ENCODE measurements at regions not wholly inside any gene's neighbourhood (a gene's known extent, or its start where the extent isn't known, plus 50 kb on each side); places are given as distances from the start of the nearest gene placed in this dataset.

- Histone ChIP-seq H3K4me2 (ENCODE audit: unreplicated experiment) (no peak overlapping the region), H3K9ac (no peak overlapping the region), H3K27me3 (replicated peaks; ENCODE audit: insufficient read depth) (no peaks in the 10 kb centered on the region), H3K79me2 (ENCODE audit: insufficient read depth) (no peaks in the 10 kb centered on the region), H3K4me3 (no peak overlapping the region), H4K20me1 (ENCODE audit: insufficient read depth) (no peaks in the 10 kb centered on the region), H3K9me3 (ENCODE audit: low read depth) (no peaks in the 10 kb centered on the region), H3K27ac (no peak overlapping the region), H3F3A (ENCODE audit: insufficient read depth) (no peaks in the 10 kb centered on the region), H2AFZ (no peak overlapping the region), H3K9me2 (ENCODE audit: insufficient read depth) (no peaks in the 10 kb centered on the region), H3K36me3 (ENCODE audit: low read depth) (no peaks in the 10 kb centered on the region), H3K4me1 (ENCODE audit: insufficient read depth) (no peaks in the 10 kb centered on the region)
- in situ Hi-C loops (cut with MboI), result no loop called here
- WGBS, 2 experiments (ENCODE audit: low coverage in 1 of 2, low lambda C conversion rate in 2 of 2, missing lambda C conversion rate in 2 of 2), result 37 to 43% methylated on average over 4 of the region's 4 CpGs
- no peak for DNase-seq
- TF ChIP-seq EZH2 (IDR thresholded peaks at IDR 0.05; ENCODE audit: insufficient read depth, poor library complexity, severe bottlenecking), result no peak
- TF ChIP-seq EZH2phosphoT487 (IDR thresholded peaks at IDR 0.05; ENCODE audit: insufficient read depth, low read depth), result no peak
These were observed 70.7 kb upstream of the ESRRG start for GRCh38 chr1:216793973-216794372.

DNA sequence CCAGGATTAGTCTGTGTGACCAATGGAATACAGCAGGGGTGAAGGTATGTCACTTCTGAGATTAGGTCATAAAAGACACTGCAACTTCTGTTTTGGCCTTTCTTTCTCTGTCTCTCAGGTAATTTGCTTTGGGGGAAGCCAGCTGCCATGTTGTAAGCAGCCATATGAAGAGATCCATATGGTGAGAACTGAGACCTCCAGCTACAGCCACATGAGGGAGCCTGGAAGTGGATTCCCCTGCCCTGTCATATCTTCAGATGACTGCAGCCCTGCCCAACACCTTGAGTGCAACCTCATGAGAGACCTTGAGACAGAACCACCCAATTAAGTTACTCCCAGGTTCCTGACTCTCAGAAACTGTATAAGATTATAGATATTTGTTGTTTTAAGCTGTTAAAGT is 70.1 kb upstream of the ESRRG start:
- no peaks in the 10 kb centered on the region for H3F3A ChIP-seq (ENCODE audit: insufficient read depth)
- in situ Hi-C loops (cut with MboI), result no loop called here
- TF ChIP-seq EZH2 (IDR thresholded peaks at IDR 0.05; ENCODE audit: insufficient read depth, poor library complexity, severe bottlenecking) (no peak), EZH2phosphoT487 (IDR thresholded peaks at IDR 0.05; ENCODE audit: insufficient read depth, low read depth) (no peak)

GRCh38 chr1:216788671-216789070 is 65.4 kb upstream of the ESRRG start:
- Histone ChIP-seq H3K4me2 (ENCODE audit: unreplicated experiment) (no peak overlapping the region), H4K20me1 (ENCODE audit: insufficient read depth) (no peaks in the 10 kb centered on the region), H3K4me3 (no peak overlapping the region), H3K9ac (no peak overlapping the region), H3K9me2 (ENCODE audit: insufficient read depth) (no peaks in the 10 kb centered on the region), H3K9me3 (ENCODE audit: low read depth) (no peaks in the 10 kb centered on the region), H2AFZ (no peak overlapping the region), H3K36me3 (ENCODE audit: low read depth) (no peaks in the 10 kb centered on the region), H3K27me3 (replicated peaks; ENCODE audit: insufficient read depth) (no peaks in the 10 kb centered on the region), H3K27ac (no peak overlapping the region), H3F3A (ENCODE audit: insufficient read depth) (no peaks in the 10 kb centered on the region), H3K79me2 (ENCODE audit: insufficient read depth) (no peaks in the 10 kb centered on the region), H3K4me1 (ENCODE audit: insufficient read depth) (no peaks in the 10 kb centered on the region)
- 29 to 32% methylated on average over 1 of the region's 1 CpG for WGBS, 2 experiments (ENCODE audit: low coverage in 1 of 2, low lambda C conversion rate in 2 of 2, missing lambda C conversion rate in 2 of 2)
- no peak for DNase-seq
- no peak for TF ChIP-seq EZH2phosphoT487 (IDR thresholded peaks at IDR 0.05; ENCODE audit: insufficient read depth, low read depth)
- TF ChIP-seq EZH2 (IDR thresholded peaks at IDR 0.05; ENCODE audit: insufficient read depth, poor library complexity, severe bottlenecking), result no peak
- in situ Hi-C loops (cut with MboI), result no loop called here

More for the DNA sequence above, 70.1 kb upstream of the ESRRG start:
- no peak overlapping the region for H3K4me2 ChIP-seq (ENCODE audit: unreplicated experiment)
- no peaks in the 10 kb centered on the region for H3K79me2 ChIP-seq (ENCODE audit: insufficient read depth)
- no peaks in the 10 kb centered on the region for H3K9me3 ChIP-seq (ENCODE audit: low read depth)
- no peak overlapping the region for H3K4me3 ChIP-seq
- no peaks in the 10 kb centered on the region for H4K20me1 ChIP-seq (ENCODE audit: insufficient read depth)
- H3K4me1 ChIP-seq (ENCODE audit: insufficient read depth), result no peaks in the 10 kb centered on the region
- no peaks in the 10 kb centered on the region for H3K36me3 ChIP-seq (ENCODE audit: low read depth)
- H3K9ac ChIP-seq, result no peak overlapping the region
- no peak for DNase-seq
- H2AFZ ChIP-seq, result no peak overlapping the region
- H3K27me3 ChIP-seq (replicated peaks; ENCODE audit: insufficient read depth), result no peaks in the 10 kb centered on the region
- H3K27ac ChIP-seq, result no peak overlapping the region
- no peaks in the 10 kb centered on the region for H3K9me2 ChIP-seq (ENCODE audit: insufficient read depth)

DNA sequence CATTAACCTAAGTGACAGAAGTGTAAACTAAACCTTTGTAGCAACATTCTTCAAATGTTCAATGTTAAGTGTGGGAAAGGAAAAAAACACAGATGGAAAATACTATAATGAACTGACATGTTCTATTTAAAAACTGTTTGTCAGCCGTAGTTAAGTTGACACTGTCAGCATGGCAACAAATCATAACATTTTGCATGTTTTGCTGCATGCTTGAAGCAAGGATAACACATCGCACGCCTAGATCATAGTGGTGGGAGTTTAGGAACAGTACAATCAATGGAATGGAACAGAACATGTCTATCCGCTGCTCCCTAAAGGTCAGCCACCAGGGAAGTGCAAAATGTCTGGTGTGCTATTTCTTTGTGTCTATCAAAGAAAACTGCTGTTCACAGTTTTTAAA is 62.5 kb upstream of the ESRRG start:
- Histone ChIP-seq H3K27me3 (replicated peaks; ENCODE audit: insufficient read depth) (no peaks in the 10 kb centered on the region), H3K4me2 (ENCODE audit: unreplicated experiment) (no peak overlapping the region), H3K9ac (no peak overlapping the region), H3F3A (ENCODE audit: insufficient read depth) (no peaks in the 10 kb centered on the region), H3K4me3 (no peak overlapping the region), H4K20me1 (ENCODE audit: insufficient read depth) (no peaks in the 10 kb centered on the region), H2AFZ (no peak overlapping the region), H3K79me2 (ENCODE audit: insufficient read depth) (no peaks in the 10 kb centered on the region), H3K9me3 (ENCODE audit: low read depth) (no peaks in the 10 kb centered on the region), H3K9me2 (ENCODE audit: insufficient read depth) (no peaks in the 10 kb centered on the region), H3K4me1 (ENCODE audit: insufficient read depth) (no peaks in the 10 kb centered on the region), H3K36me3 (ENCODE audit: low read depth) (no peaks in the 10 kb centered on the region), H3K27ac (no peak overlapping the region)
- DNase-seq, result no peak
- TF ChIP-seq EZH2 (IDR thresholded peaks at IDR 0.05; ENCODE audit: insufficient read depth, poor library complexity, severe bottlenecking), result no peak
- TF ChIP-seq EZH2phosphoT487 (IDR thresholded peaks at IDR 0.05; ENCODE audit: insufficient read depth, low read depth), result no peak
- in situ Hi-C loops (cut with MboI), result no loop called here
- WGBS, 2 experiments (ENCODE audit: low coverage in 1 of 2, low lambda C conversion rate in 2 of 2, missing lambda C conversion rate in 2 of 2), result 30 to 33% methylated on average over 4 of the region's 4 CpGs

- in situ Hi-C loops (cut with MboI), result no loop called here
- no peak overlapping the region for H3K9ac ChIP-seq
- H3K79me2 ChIP-seq (ENCODE audit: insufficient read depth), result no peaks in the 10 kb centered on the region
- no peak overlapping the region for H3K27ac ChIP-seq
- H3F3A ChIP-seq (ENCODE audit: insufficient read depth), result no peaks in the 10 kb centered on the region
- no peak for TF ChIP-seq EZH2phosphoT487 (IDR thresholded peaks at IDR 0.05; ENCODE audit: insufficient read depth, low read depth)
- no peak for TF ChIP-seq EZH2 (IDR thresholded peaks at IDR 0.05; ENCODE audit: insufficient read depth, poor library complexity, severe bottlenecking)
- 23 to 26% methylated on average over 3 of the region's 3 CpGs for WGBS, 2 experiments (ENCODE audit: low coverage in 1 of 2, low lambda C conversion rate in 2 of 2, missing lambda C conversion rate in 2 of 2)
- H3K9me2 ChIP-seq (ENCODE audit: insufficient read depth), result no peaks in the 10 kb centered on the region
- H2AFZ ChIP-seq, result no peak overlapping the region
- no peaks in the 10 kb centered on the region for H4K20me1 ChIP-seq (ENCODE audit: insufficient read depth)
- H3K4me2 ChIP-seq (ENCODE audit: unreplicated experiment), result no peak overlapping the region
- H3K4me1 ChIP-seq (ENCODE audit: insufficient read depth), result no peaks in the 10 kb centered on the region
- H3K4me3 ChIP-seq, result no peak overlapping the region
- no peaks in the 10 kb centered on the region for H3K36me3 ChIP-seq (ENCODE audit: low read depth)
- no peaks in the 10 kb centered on the region for H3K27me3 ChIP-seq (replicated peaks; ENCODE audit: insufficient read depth)
- no peaks in the 10 kb centered on the region for H3K9me3 ChIP-seq (ENCODE audit: low read depth)
- DNase-seq, result no peak
These were observed 62.0 kb upstream of the ESRRG start for GRCh38 chr1:216785221-216785620.

Measured in GM23248 (cell line).